ENCODE measurements at regions not wholly inside any gene's neighbourhood (a gene's known extent, or its start where the extent isn't known, plus 50 kb on each side); places are given as distances from the start of the nearest gene placed in this dataset.

DNA sequence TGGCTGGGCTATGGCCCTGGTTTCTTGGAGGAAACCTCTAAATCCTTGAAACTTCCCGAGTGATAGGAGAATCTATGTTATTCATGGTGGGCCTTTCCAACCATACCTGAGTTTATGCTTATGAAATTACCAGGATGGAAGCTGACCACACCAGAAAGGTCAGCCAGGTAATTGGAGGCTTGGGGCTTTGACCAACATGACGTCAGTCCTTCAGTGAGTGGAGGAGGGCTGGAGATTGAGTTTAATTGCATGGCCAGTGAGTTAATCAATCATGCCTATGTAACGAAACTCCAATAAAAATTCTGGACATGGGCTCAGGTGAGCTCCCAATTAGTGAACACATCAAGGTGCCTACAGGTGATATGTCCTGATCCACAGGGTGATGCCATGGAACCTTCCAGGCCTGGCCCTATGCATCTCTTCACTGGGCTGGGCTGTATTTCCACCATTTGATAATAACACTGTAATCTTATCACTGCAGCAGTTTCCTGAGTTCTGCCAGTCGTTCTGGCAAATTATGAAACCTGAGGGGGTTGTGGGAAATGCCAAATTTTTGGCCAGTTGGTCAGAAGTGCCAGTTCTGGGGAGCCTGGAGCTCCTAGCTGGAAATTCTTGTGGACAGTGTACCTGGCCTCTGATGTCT, 106.5 kb downstream of the CDH26 start:
- no peak for DNase-seq (ENCODE audit: low read depth, low spot score)

DNA sequence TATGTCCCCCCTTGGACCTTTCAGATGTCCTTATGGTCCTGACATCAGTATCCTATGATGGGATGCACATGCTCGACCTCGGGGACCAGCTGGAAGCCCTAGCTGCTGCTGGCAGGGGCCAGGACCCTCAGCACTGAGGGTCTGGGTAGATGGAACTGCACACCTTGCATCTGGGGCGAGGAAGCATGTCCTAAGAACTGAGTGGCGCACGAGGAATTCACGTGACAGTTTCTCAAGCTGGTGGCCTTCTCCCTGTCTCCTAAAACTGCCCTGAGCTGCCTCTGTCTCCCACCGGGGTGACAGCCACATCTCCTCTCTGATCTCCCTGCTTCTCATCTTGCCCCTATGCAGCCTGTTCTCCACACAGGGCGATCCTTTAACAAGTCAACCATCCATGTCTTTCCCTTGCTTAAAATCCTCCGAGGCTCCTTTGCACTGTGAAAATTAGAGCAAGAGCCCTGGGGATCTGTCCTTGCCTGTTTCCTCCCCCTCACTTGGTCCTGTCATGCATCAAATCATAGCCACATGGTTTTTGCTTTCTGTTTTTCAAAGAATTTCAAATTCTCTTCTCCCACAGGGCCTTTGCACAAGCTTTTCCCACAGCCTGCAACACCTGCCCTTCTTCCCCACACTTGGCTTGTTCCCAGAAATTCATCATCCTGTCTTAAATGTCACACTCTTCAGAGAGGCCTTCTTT, 107.7 kb downstream of the CDH26 start:
- DNase-seq (ENCODE audit: low read depth, low spot score), result no peak

DNA sequence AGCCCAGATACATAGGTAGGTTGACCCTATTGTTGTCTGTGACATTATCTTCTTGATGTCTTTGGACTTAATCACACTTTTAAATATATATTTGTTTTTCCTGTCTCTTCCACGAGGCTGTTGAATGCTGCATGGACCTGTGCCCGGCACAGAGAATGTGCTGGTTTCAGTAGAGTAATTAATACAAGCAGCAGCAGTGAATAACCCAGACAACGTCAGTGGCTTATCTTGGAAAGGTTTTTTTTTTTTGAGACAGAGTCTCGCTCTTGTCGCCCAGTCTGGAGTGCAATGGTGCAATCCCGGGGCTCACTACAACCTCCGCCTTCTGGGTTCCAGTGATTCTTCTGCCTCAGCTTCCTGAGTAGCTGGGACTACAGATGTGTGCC, 108.2 kb downstream of the CDH26 start:
- no peak for DNase-seq (ENCODE audit: low read depth, low spot score)

DNA sequence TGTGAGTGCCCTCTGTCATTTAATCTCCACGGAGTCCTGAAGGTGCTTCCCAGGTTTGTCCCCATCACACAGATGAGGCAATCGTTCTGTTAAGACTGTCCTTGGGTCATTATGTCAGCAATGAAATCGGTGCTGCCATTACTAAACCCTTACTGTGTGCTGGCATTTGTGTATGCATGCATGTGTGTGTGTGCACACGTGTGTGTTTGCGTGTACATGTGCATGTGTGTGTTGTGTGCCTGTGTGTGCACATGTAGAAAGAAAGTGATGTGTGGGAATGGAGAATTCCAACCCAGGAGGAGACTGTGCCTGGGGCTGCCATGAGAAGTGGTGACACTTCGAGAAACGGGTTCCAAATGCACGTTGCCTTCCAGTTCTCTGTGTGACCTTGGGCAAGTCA, 110.3 kb downstream of the CDH26 start:
- DNase-seq (ENCODE audit: low read depth, low spot score), result no peak

DNA sequence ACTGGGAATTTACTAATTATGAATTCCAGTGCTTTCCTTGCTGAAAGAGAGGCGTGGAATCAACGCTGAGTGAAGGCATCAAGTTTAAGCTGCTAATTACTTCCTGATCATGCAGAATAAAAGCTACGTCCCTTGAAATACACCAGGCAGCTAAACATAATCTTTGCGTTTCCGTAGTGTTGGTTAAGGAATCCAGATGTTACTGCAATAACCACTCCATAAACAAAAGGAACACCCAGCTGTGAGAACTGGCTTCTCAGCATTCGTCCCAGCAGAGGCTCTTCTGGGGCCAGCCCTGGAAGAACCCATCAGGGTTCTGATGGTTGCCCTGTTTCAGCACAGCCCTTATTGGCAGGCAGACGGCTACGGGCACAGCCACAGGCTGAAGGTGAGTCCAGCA, 111.4 kb downstream of the CDH26 start:
- DNase-seq (ENCODE audit: low read depth, low spot score), result no peak

DNA sequence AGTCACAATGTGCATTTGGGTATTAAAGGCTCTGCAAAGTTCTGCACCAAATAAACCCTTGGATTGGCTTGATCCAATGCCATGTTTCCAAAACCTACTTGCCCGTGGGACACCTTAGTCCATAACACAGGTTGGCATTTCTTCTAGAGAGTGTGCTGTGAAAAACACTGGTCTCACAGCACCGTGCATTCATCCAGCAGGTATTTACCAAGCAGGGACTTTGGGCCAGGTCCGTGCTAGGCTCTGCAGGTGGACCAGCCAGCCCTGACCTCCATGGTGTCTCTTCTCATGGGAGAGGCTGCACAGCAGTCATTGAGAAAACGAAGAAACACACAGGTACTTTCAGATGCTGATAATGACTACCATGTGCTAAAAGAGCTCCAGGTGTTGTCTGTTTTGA, 112.6 kb downstream of the CDH26 start:
- no peak for DNase-seq (ENCODE audit: low read depth, low spot score)

DNA sequence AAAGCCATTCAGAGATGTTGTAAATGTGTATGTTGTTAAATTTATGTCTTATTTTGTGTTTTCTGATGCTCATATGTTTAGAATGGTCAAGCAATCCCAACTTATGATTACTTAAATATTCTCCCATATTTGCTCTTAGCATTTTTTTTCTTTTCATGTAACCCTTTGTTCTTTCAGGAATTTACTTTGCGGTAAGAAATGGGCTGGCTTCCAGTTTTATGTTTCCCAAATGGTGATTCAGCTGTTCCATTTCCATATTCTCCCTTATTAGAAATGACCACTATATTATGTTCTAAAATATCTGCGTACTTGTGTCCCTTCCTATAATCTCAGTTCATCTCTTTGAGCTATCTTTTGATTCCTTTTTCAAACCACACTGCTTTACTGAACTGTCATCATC, 113.7 kb downstream of the CDH26 start:
- DNase-seq (ENCODE audit: low read depth, low spot score), result no peak

DNA sequence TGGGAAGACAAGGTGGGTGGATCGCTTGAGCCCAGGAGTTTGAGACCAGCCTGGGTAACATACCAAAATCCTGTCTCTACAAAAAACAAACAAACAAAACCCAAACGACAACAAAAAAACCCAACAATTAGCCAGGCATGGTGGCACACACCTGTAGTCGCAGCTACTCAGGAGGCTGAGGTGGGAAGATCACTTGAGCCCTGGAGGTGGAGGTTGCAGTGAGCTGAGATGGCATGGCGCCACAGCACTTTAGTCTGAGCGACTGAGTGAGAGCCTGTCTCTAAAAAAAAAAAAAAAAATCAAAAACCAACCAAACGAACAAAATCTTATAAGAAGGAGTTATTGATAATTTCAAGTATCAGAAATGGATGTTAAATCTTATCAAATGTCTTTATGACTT, 114.9 kb downstream of the CDH26 start:
- DNase-seq (ENCODE audit: low read depth, low spot score), result no peak

DNA sequence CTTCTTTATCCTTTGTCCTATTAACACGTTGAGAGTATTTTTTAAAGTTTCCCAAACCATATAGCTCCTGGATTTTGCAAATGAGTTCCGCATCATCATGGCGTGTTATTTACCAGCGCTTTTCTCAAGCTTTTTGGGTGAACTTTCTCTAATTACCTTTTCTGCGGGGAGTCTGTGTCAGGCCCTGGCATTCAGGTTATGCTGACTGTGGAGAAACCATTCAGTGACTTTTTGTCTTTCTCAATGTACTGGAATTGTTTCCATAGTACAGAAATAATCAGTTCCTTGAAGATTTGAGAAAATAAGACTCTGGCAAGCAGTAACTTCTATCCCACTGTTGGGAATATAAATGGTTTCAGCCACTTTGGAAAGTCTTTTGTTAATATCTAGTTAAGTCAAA, 115.3 kb downstream of the CDH26 start:
- no peak for DNase-seq (ENCODE audit: low read depth, low spot score)

DNA sequence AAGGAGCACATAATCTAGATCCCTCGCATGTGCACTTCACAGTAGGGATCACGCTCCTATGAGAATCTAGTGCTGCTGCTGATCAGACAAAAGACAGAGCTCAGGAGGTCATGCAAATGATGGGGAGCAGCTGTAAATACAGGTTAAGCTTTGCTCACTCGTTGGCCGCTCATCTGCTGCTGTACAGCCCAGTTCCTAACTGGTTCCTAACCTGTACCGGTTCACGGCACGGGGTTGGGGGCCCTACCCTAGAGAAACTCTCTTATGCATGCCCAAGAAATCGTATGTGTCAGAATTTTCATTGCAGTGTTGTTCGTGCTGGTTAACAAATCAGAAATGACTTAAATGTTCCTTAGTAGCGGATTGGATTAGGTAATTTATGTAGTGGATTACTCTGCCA, 116.1 kb downstream of the CDH26 start:
- DNase-seq (ENCODE audit: low read depth, low spot score), result no peak

DNA sequence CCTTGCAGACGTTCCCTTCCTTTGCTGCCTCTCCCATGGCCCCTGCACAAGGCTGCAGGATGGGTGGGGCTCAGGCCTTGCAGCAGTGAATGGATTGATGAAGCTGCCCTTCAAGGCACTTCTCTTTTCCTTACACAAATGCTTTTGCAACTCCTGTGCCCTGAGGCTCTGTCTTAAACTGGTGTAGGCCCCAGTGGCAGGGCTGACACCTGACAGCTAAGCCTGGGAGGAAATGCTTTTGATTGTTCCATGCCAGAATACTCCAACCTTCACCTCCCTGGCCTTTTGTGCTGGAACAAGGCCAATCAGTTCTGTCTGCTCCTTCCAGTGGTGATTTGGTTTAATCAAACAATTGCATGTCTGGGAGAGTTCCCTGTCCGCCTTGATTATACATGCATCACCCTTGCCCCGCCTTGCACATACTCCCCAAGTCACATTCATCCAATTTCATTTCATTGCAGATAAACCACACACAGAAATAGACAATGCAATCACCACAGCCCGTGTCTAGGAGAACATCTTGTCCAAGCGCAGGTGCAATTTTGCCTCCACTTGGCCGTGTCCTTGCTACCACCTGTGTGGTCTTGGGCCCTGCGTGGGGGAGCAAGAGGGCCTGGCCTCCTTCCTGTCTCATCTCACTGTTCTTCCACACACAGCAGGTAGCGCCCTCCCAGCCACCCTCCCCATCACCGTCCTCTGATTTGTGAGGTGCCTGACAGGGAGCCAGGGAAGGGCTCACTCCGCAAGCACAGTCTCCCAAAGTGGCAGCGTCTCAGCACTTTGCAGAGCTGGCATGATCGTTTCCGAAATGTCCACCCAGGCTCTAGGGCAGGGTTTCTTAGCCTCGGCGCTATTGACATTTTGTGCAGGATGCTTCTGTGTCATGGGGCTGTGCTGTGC, 120.4 kb downstream of the CDH26 start:
- no peak for DNase-seq (ENCODE audit: low read depth, low spot score)

DNA sequence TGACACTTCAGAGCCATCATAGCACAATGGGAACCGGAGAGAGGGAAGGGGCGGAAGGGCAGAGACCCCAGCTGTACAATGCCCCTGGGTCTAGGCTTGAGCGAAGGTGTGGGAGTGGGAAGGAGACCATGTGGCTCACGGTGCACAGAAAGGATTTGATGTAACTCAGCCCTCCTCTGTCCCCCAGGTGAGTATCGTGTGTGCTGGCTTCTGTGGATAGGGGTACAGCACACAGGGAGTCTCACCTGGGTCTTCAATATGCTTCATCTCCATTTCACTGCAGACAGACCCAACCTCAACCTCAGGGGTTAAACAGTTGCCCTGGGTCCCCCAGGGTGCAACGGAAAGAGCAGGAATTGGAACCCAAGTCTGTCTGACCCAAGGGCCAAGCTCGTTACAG, 122.2 kb downstream of the CDH26 start:
- DNase-seq (ENCODE audit: low read depth, low spot score), result no peak

DNA sequence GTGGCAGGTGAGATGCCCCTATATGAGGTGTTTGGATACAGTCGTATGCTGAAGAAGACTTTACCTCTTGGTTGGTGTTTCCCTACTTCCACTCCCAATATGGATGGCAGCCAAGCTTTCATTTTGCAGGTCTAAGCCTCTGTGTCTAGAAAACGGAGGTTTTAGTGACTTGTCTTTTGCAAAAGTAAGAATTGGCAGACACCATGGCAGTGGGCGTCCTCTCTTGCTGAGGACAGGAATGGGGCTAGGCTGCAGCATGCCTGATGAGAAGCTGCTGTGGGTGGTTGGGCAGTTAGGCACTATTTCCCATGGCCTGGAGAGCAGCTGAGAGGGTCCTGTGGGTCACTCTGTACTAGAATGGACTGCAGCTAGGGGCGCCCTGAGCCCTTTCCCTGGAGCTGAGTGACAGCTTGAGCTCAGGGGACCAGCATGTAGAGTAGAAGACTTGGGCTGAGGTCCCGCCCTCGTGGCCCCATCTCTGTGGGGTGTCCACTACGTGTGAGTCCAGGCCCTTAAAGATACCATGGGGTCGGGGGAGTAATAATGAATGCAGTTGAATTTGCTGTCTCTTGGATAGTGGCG, 127.4 kb downstream of the CDH26 start:
- no peak for DNase-seq (ENCODE audit: low read depth, low spot score)

DNA sequence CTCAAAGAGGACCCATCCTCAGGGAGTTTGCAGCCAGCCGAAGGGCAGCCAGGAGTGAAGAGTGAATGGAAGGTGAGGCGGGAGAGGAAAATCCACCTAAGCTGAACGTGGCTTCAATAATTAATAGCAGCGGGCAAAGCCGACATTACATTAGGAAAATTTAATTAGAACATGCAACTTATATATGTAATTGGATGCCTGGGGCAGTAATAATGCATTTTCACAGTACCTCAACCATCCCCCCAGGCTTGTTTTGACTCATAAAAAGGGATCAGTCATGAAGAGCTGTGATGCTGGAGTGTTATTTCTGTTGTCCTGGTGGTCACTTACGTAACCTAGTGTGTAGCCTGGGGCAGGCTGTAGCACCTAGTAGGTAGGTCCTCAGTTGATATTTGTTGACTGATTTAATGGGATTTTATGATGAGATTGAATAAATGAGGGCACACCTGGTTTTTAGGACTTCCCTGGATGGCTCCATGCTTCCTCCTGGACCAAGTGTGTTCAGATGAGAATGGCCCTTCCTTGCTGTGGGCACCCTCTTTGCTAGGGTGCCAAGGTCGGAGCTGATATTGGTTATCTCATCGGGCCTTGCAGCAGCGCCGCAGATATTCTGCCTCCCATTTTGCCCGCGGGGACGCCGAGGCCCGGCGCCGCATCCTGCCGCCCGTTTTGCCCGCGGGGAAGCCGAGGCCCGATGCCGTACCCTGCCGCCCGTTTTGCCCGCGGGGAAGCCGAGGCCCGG, 128.8 kb downstream of the CDH26 start:
- no peak for DNase-seq (ENCODE audit: low read depth, low spot score)

DNA sequence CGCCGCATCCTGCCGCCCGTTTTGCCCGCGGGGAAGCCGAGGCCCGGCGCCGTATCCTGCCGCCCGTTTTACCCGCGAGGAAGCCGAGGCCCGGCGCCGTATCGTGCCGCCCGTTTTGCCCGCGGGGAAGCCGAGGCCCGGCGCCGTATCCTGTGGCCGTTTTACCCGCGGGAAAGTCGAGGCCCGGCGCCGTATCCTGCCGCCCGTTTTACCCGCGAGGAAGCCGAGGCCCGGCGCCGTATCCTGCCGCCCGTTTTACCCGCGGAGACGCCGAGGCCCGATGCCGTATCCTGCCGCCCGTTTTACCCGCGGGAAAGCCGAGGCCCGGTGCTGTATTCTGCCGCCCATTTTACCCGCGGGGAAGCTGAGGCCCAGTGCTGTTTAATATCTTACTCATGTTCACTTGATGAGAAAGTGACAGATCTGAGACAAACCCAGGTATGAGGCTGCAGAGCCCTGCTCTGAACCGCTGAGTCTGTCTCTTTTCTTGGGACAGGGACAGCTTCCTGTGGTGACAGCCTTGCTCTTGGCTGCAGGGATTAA, 129.4 kb downstream of the CDH26 start:
- no peak for DNase-seq (ENCODE audit: low read depth, low spot score)

DNA sequence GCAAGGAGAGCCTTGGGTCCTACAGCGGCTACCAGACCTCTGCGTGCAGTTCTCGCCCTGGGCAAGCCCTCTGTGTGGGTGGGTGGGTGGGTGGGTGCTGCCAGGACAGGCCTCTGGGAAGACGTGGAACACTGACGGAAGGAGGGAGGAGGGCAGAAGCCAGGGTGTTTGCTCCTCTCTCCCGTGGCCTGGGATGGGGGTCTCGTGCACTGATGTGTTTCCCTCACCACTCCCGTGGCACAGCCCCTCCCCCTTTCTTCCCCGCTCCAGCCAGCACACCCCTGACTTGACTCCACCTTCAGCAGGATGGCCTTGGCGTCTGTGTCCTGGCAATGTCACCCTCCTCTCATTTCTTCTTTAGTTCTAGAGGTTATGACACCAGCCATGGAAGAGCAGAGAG, 130.0 kb downstream of the CDH26 start:
- DNase-seq (ENCODE audit: low read depth, low spot score), result no peak

DNA sequence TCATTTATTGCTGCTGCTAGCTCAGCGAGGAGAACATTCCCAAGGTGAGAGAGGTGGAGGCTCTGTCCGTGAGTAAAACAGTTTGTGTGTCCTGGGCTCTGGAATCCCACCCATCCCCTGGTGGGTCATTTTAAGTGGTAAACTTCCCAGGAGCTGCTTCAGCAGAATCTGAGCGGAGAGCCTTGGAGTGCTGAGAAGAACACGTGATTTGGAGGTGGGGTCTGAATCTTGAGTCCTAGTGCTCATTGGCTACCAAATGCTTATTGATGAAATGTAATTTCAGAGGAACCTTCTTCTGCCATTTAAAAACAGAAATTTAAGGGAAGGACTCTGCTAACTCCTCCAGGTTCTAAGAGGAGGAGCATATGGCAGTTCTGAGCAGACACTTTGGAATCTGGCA, 132.4 kb downstream of the CDH26 start:
- DNase-seq (ENCODE audit: low read depth, low spot score), result no peak

DNA sequence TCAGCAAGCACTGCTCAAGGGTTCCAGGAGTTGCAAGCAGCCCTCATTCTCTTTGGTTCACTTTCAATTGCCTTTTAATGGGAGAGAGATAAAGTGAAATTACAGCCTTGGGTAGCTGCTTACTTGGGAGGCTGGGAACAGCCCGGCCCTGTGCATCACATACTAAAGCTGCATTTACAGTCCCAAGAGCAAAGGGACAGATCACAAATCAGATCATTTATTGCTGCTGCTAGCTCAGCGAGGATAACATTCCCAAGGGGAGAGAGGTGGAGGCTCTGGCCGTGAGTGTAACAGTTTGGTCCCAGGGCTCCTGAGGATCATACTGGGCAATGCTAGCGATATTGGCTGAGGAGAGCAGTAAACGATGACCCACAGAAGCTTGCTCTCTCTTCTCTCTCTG, 133.1 kb downstream of the CDH26 start:
- DNase-seq (ENCODE audit: low read depth, low spot score), result no peak

DNA sequence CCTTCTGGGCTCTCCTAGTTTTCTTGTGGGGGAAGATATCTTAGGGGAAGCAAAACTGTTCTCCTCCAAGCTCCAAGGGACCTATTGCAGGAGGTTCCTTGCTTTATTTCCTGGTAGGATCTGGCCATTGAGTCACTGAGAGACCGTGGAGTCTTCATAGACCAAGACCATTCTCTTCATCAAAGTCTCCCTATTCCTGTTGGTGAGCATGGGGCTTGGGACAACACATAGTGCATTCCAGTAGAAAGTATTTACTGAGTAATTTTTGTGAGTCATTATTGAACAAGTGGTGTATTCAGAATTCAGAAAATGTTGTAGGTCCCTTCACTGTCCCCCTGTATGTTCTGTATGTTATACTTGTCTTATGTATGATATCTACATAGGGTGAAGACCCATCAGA, 133.6 kb downstream of the CDH26 start:
- DNase-seq (ENCODE audit: low read depth, low spot score), result no peak

DNA sequence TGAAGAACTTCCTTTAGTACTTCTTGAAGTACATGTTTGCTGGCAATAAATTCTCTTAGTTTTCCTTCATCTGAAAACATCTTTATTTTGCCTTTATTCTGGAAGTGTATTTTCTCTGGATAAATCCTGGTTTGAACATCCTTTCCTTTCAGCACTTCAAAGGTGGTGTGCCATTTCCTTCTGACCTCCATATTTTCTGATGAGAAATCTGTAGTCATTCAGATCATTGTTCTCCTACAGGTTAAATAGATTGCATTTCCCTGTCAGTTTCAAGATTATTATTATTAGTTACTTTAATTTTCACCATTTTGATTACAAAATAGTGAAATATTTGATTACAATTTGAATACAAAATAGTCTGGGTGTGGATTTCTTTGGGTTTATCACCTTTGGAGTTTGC, 134.5 kb downstream of the CDH26 start:
- DNase-seq (ENCODE audit: low read depth, low spot score), result no peak

DNA sequence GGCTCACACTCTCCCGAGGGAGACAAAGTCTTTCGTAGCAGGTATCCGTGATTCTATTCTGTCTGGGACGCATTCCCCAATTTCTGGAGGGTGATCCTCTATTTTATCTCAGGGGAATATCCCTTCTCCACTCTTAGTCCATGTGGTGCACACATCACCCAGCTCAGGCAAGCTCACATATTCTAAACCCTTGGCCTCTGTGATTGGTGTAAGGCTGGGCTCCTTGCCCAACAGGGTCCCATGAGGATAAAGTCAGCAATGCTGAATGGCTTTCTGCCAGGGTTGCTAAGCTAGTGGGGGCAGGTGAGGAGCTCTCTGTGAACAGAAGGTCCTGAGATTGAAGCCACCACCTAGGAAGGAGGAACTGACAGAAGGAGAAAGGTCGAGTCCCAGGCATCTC, 137.2 kb downstream of the CDH26 start:
- DNase-seq (ENCODE audit: low read depth, low spot score), result no peak
